ENCODE measurements at regions not wholly inside any gene's neighbourhood (a gene's known extent, or its start where the extent isn't known, plus 50 kb on each side); places are given as distances from the start of the nearest gene placed in this dataset.

- H3K9me3 ChIP-seq (ENCODE audit: severe bottlenecking), result no peaks in the 10 kb centered on the region
- H3K27me3 ChIP-seq (ENCODE audit: insufficient read depth, low read depth, severe bottlenecking), result no peaks in the 10 kb centered on the region
- no peak overlapping the region for H3K4me3 ChIP-seq (ENCODE audit: low read depth, low read length)
- H3K27ac ChIP-seq, result no peak overlapping the region
- no peaks in the 10 kb centered on the region; the same call in 1 of the 2 replicates for H3K36me3 ChIP-seq
- DNase-seq, result no peak
- no peak for TF ChIP-seq CTCF (IDR thresholded peaks at IDR 0.05; ENCODE audit: low read depth, low read length)
Observed at GRCh38 chr6:138571585-138572166, 72.4 kb upstream of the NHSL1 start.

GRCh38 chr6:138572167-138572875 lies 73.0 kb upstream of the NHSL1 start:
- no peak overlapping the region for H3K4me3 ChIP-seq (ENCODE audit: low read depth, low read length)
- DNase-seq, result no peak
- TF ChIP-seq CTCF (IDR thresholded peaks at IDR 0.05; ENCODE audit: low read depth, low read length), result no peak

GRCh38 chr6:138572885-138573284 lies 73.6 kb upstream of the NHSL1 start:
- H3K4me3 ChIP-seq (ENCODE audit: low read depth, low read length), result no peak overlapping the region

More at GRCh38 chr6:138572167-138572875, 73.0 kb upstream of the NHSL1 start:
- no peaks in the 10 kb centered on the region; the same call in 1 of the 2 replicates for H3K36me3 ChIP-seq
- no peaks in the 10 kb centered on the region for H3K27me3 ChIP-seq (ENCODE audit: insufficient read depth, low read depth, severe bottlenecking)
- no peak overlapping the region for H3K27ac ChIP-seq
- no peaks in the 10 kb centered on the region for H3K9me3 ChIP-seq (ENCODE audit: severe bottlenecking)

DNA sequence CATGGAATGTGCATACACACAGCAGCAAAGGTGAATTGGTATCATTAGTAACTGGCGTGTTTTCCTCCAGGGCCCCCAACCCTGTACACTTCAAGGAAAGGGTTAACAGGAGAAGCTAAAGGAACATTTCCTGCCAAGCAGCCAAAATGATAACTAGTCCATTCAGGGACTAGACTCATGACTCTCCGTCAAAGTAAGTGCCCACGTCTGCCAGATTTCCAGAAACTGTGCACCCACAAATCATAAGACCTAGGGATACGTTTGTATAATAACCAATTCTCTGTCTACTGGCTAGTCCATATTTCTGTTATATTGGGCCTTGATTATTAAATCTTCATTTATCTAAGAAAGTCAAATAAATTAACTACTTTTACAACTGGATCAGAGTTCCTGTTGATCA lies 76.0 kb upstream of the NHSL1 start:
- no peaks in the 10 kb centered on the region for H3K36me3 ChIP-seq
- no peaks in the 10 kb centered on the region for H3K9me3 ChIP-seq (ENCODE audit: severe bottlenecking)
- TF ChIP-seq CTCF (IDR thresholded peaks at IDR 0.05; ENCODE audit: low read depth, low read length), result no peak
- no peak for DNase-seq
- no peaks in the 10 kb centered on the region for H3K27me3 ChIP-seq (ENCODE audit: insufficient read depth, low read depth, severe bottlenecking)
- H3K27ac ChIP-seq, result peak overlapping the region; percentile 89; the same call in 1 of the 2 replicates
- no peak overlapping the region for H3K4me3 ChIP-seq (ENCODE audit: low read depth, low read length)

More at GRCh38 chr6:138572885-138573284, 73.6 kb upstream of the NHSL1 start:
- Histone ChIP-seq H3K36me3 (no peaks in the 10 kb centered on the region; the same call in 1 of the 2 replicates), H3K27ac (no peak overlapping the region), H3K9me3 (ENCODE audit: severe bottlenecking) (no peaks in the 10 kb centered on the region), H3K27me3 (ENCODE audit: insufficient read depth, low read depth, severe bottlenecking) (no peaks in the 10 kb centered on the region)
- no peak for DNase-seq
- TF ChIP-seq CTCF (IDR thresholded peaks at IDR 0.05; ENCODE audit: low read depth, low read length), result no peak

DNA sequence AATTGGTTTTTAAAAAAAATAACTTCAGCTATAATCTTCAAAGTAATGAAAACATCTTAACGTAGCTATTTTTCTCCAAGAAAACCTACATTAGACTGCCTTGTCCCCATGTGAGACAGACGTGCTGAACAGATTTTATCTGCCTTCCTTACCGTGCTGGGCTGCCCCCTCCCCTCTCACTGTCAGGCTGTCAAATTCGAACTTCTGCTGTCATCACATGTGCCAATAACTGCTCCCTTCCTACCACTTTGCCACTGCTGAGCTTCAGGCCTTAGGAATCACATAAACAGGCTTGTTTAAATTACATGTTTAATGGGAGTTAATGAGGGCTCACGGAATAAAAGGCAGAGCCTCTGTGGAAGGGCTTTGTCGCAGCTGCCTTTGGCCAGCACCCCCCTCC lies 77.0 kb upstream of the NHSL1 start:
- no peaks in the 10 kb centered on the region for H3K27me3 ChIP-seq (ENCODE audit: insufficient read depth, low read depth, severe bottlenecking)
- H3K36me3 ChIP-seq, result no peaks in the 10 kb centered on the region
- peak overlapping the region; percentile 34 for H3K4me3 ChIP-seq (ENCODE audit: low read depth, low read length)
- no peak for TF ChIP-seq CTCF (IDR thresholded peaks at IDR 0.05; ENCODE audit: low read depth, low read length)
- DNase-seq, result peak; percentile 58
- no peaks in the 10 kb centered on the region for H3K9me3 ChIP-seq (ENCODE audit: severe bottlenecking)
- peak overlapping the region; percentile 89 for H3K27ac ChIP-seq

All from WERI-Rb-1 (cell line).